OCI-LY1 (cell line): ENCODE measurements at regions not wholly inside any gene's neighbourhood (a gene's known extent, or its start where the extent isn't known, plus 50 kb on each side); places are given as distances from the start of the nearest gene placed in this dataset.

Experiments
- EZH2 ChIP-seq: fragments of 200-600 bp; sonication (generic), shearing (Covaris generic); IDR thresholded peaks from 2 replicates; pipeline ENCODE4 v1.8.0; 2017; ENCODE audit warnings: borderline replicate concordance, mixed run types, mild to moderate bottlenecking, antibody characterized with exemption, low read length, moderate library complexity, mixed read lengths
- TF ChIP-seq, protein P1 (sequence below): fragments of 200-600 bp; sonication (generic), shearing (Covaris generic); IDR thresholded peaks from 2 replicates; pipeline ENCODE4 v1.5.1; 2017; ENCODE audit warnings: mild to moderate bottlenecking, antibody characterized with exemption, low read length, moderate library complexity, mixed read lengths

DNA sequence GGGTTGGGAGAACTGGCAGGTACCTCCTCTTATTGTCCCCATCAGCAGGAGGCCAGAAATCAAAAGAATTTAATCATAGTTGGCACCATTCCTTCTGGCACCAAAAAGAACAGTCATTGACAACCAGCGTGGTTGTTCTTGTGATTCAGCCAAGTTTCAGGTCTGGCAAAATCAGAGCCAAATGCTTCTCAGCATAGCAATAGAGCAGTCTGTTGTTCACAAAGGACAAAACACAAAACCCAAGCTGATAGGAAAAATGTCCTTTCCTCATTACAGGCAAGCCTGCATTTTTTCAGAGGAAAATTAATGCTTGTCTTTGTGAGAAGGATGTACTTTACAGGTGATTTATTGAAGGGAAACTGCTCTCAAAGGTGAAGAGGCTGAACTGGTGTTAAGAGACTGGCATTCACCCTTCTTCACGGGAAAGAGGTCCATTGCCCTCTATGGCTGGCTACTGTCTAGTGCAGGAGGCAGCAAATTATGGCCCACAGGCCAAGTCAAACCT is 241.8 kb upstream of the ARHGAP42 start:
- TF ChIP-seq, protein P1, sequence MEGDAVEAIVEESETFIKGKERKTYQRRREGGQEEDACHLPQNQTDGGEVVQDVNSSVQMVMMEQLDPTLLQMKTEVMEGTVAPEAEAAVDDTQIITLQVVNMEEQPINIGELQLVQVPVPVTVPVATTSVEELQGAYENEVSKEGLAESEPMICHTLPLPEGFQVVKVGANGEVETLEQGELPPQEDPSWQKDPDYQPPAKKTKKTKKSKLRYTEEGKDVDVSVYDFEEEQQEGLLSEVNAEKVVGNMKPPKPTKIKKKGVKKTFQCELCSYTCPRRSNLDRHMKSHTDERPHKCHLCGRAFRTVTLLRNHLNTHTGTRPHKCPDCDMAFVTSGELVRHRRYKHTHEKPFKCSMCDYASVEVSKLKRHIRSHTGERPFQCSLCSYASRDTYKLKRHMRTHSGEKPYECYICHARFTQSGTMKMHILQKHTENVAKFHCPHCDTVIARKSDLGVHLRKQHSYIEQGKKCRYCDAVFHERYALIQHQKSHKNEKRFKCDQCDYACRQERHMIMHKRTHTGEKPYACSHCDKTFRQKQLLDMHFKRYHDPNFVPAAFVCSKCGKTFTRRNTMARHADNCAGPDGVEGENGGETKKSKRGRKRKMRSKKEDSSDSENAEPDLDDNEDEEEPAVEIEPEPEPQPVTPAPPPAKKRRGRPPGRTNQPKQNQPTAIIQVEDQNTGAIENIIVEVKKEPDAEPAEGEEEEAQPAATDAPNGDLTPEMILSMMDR = no peak
- TF ChIP-seq EZH2 = no peak
